ENCODE measurements at regions not wholly inside any gene's neighbourhood (a gene's known extent, or its start where the extent isn't known, plus 50 kb on each side); places are given as distances from the start of the nearest gene placed in this dataset.

DNA sequence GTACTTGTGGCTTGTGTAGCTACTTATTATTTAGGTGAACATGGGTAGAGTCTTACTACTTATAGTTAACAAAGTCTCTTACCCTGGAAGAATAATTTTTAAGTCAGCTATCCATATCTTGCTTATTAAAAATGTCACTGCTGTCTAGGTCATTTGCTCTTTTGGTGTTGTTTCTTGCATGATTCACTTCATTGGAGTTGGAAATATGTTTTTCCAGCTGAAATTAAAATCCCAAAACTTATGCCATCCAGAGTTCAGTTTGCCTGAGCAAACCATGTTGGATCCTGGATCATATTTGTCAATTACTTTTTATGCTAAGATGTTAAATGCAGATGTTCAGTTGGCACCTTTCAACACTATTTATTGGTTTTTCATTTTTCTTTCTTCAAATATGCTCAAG is 421.0 kb upstream of the RBMS3 start:
- no peak overlapping the region for H3K4me3 ChIP-seq
- no peaks in the 10 kb centered on the region for H3K27me3 ChIP-seq
- TF ChIP-seq POLR2AphosphoS5 (IDR thresholded peaks at IDR 0.05) (no peak), EP300 (IDR thresholded peaks at IDR 0.05) (no peak), POLR2A (IDR thresholded peaks at IDR 0.05) (no peak), CTCF (IDR thresholded peaks at IDR 0.05) (no peak)
- H3K36me3 ChIP-seq = no peaks in the 10 kb centered on the region
- no peaks in the 10 kb centered on the region for H3K9me3 ChIP-seq
- no peak overlapping the region for H3K27ac ChIP-seq
- H3K4me1 ChIP-seq = peaks cover 11% of the 10 kb centered on the region
- no peak for DNase-seq (ENCODE audit: low spot score in 2 of 2)

DNA sequence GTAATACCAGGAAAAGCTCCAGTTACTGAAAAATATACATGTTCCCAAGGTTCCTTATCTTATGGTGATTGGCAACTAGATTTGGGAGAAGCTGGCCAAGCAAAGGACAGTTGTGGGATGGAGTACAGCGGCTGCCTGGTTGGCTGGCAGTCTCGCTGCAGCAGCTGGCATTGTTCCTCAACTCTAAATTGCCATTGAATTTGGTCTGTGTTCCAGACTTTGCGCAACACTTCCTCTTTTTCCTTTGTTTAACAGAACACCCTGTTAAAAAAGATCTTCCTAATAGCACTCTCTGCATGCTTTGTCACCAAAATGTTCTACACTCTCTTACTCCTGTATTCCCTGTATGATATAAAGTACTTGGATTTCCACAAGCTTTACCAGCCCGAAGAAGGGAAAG is 420.6 kb upstream of the RBMS3 start:
- peaks cover 11% of the 10 kb centered on the region for H3K4me1 ChIP-seq
- H3K4me3 ChIP-seq = no peak overlapping the region
- no peak overlapping the region for H3K27ac ChIP-seq
- no peaks in the 10 kb centered on the region for H3K27me3 ChIP-seq
- 20% methylated on average over 4 of the region's 4 CpGs for WGBS
- no peak for TF ChIP-seq EP300 (IDR thresholded peaks at IDR 0.05)
- no peak for TF ChIP-seq POLR2AphosphoS5 (IDR thresholded peaks at IDR 0.05)
- no peak for TF ChIP-seq POLR2A (IDR thresholded peaks at IDR 0.05)
- no peaks in the 10 kb centered on the region for H3K36me3 ChIP-seq
- no peaks in the 10 kb centered on the region for H3K9me3 ChIP-seq
- no peak for DNase-seq (ENCODE audit: low spot score in 2 of 2)

- H3K9me3 ChIP-seq = no peaks in the 10 kb centered on the region
- TF ChIP-seq CTCF (IDR thresholded peaks at IDR 0.05) (no peak), EP300 (IDR thresholded peaks at IDR 0.05) (no peak), POLR2AphosphoS5 (IDR thresholded peaks at IDR 0.05) (no peak), POLR2A (IDR thresholded peaks at IDR 0.05) (no peak)
- no peak for DNase-seq (ENCODE audit: low spot score in 2 of 2)
- no peak overlapping the region for H3K27ac ChIP-seq
- peaks cover 11% of the 10 kb centered on the region for H3K4me1 ChIP-seq
- no peaks in the 10 kb centered on the region for H3K27me3 ChIP-seq
- 94% methylated on average over 7 of the region's 7 CpGs for whole genome bisulfite sequencing
- H3K36me3 ChIP-seq = no peaks in the 10 kb centered on the region
- no peak overlapping the region for H3K4me3 ChIP-seq
Observed at GRCh38 chr3:28863186-28863585, 417.7 kb upstream of the RBMS3 start.

DNA sequence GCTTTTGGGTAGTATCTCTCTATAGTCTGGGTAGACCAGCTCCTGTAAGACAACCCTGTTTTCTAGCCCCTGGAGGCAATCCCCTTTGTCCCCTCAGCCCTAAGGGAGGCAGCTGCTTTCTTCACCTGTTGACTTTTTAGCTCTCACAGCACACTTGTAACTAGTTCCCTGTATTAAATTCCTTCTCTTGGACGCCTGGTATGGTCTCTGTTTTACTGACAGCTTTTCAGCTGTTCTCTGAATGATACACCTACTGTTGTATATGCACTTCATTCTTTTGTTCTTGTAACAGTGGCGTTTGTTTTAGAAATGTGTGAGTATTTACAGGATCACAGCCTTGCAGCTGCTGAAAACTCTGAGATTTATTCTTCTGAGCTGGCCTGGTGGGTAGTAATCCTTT is 413.0 kb upstream of the RBMS3 start:
- Histone ChIP-seq H3K4me3 (no peak overlapping the region), H3K27me3 (no peaks in the 10 kb centered on the region), H3K4me1 (no peaks in the 10 kb centered on the region), H3K36me3 (no peaks in the 10 kb centered on the region), H3K27ac (no peak overlapping the region), H3K9me3 (no peaks in the 10 kb centered on the region)
- 95% methylated on average over 2 of the region's 2 CpGs for WGBS
- no peak for DNase-seq (ENCODE audit: low spot score in 2 of 2)
- TF ChIP-seq EP300 (IDR thresholded peaks at IDR 0.05) = no peak
- no peak for TF ChIP-seq POLR2AphosphoS5 (IDR thresholded peaks at IDR 0.05)
- no peak for TF ChIP-seq POLR2A (IDR thresholded peaks at IDR 0.05)
- no peak for TF ChIP-seq CTCF (IDR thresholded peaks at IDR 0.05)

DNA sequence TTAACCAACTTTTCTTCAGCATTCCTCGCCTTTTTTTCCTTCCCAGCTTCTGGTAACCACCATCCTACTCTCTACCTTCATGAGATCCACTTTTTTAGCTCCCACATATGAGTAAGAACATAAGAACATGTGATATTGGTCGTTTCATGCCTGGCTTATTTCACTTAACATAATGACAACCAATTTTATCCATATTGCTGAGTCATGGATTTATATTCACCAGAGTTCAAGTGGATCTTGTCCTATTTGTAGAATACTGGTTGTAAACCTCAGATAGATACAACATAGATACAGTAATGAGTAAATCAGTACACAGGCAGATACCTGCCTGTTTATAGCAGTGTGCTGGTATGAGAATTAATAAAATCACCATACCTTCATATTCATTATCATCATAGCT is 412.0 kb upstream of the RBMS3 start:
- 49% methylated on average over 2 of the region's 2 CpGs for WGBS
- TF ChIP-seq POLR2AphosphoS5 (IDR thresholded peaks at IDR 0.05) (no peak), POLR2A (IDR thresholded peaks at IDR 0.05) (no peak), EP300 (IDR thresholded peaks at IDR 0.05) (no peak), CTCF (IDR thresholded peaks at IDR 0.05) (no peak)

DNA sequence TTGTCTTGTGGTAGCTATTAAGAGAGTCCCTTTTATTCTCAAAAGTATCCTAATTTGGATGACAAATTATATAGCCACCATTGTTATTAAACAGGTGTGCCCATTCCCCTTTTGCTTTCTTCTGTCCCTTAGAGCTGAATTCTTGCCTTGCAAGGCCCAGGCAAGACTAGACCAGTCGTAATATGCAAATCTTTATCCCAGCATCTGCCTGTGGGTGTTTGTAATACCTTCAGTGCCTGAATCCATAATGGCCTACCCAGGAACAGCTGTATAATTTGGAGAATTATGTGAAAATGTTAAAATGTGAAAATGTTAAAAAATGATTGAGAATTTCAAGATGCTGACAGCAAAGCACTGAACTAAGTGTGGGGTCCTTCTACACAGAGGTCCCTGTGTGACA is 403.0 kb upstream of the RBMS3 start:
- H3K27ac ChIP-seq = no peak overlapping the region
- TF ChIP-seq CTCF (IDR thresholded peaks at IDR 0.05) (no peak), POLR2AphosphoS5 (IDR thresholded peaks at IDR 0.05) (no peak), EP300 (IDR thresholded peaks at IDR 0.05) (no peak), POLR2A (IDR thresholded peaks at IDR 0.05) (no peak)

More for the DNA sequence above, 412.0 kb upstream of the RBMS3 start:
- no peaks in the 10 kb centered on the region for H3K9me3 ChIP-seq
- H3K36me3 ChIP-seq = no peaks in the 10 kb centered on the region
- DNase-seq (ENCODE audit: low spot score in 2 of 2) = no peak
- no peaks in the 10 kb centered on the region for H3K27me3 ChIP-seq
- H3K27ac ChIP-seq = no peak overlapping the region
- H3K4me1 ChIP-seq = no peaks in the 10 kb centered on the region
- no peak overlapping the region for H3K4me3 ChIP-seq

More for the DNA sequence above, 403.0 kb upstream of the RBMS3 start:
- no peak for DNase-seq (ENCODE audit: low spot score in 2 of 2)
- H3K4me3 ChIP-seq = no peak overlapping the region
- WGBS = 68% methylated on average over 1 of the region's 1 CpG
- H3K4me1 ChIP-seq = no peaks in the 10 kb centered on the region
- H3K27me3 ChIP-seq = no peaks in the 10 kb centered on the region
- no peaks in the 10 kb centered on the region for H3K36me3 ChIP-seq
- no peaks in the 10 kb centered on the region for H3K9me3 ChIP-seq
